GM21619 (cell line): ENCODE measurements at regions not wholly inside any gene's neighbourhood (a gene's known extent, or its start where the extent isn't known, plus 50 kb on each side); places are given as distances from the start of the nearest gene placed in this dataset.
"Not testable (repeated sequence)": the region's sequence is repeated elsewhere in the genome, so short reads cannot be mapped to it uniquely, and the experiment has no call there.

Source experiments
- ATAC-seq: cut with Tn5 transposase; IDR thresholded peaks from one replicate; pipeline ENCODE4 v1.9.1; 2021; ENCODE audit not compliant: unreplicated experiment

- ATAC-seq: no peak
Measured at GRCh38 chr5:131005963-131006684, 158.9 kb downstream of the HINT1 start.

GRCh38 chr5:131001507-131001906 lies 163.5 kb downstream of the HINT1 start:
- ATAC-seq: no peak

- ATAC-seq: no peak
Measured at GRCh38 chr5:131000289-131000688, 164.8 kb downstream of the HINT1 start.

- ATAC-seq: not testable (repeated sequence)
Measured at GRCh38 chr5:130996720-130997119, 168.3 kb downstream of the HINT1 start.

GRCh38 chr5:130995851-130996250 lies 169.2 kb downstream of the HINT1 start:
- no peak for ATAC-seq

GRCh38 chr5:130995254-130995515 lies 169.9 kb downstream of the HINT1 start:
- no peak for ATAC-seq

GRCh38 chr5:130994496-130995253 lies 170.4 kb downstream of the HINT1 start:
- no peak for ATAC-seq

- ATAC-seq: no peak
Measured at GRCh38 chr5:130992621-130993020, 172.4 kb downstream of the HINT1 start.

- no peak for ATAC-seq
Measured at GRCh38 chr5:130992095-130992494, 173.0 kb downstream of the HINT1 start.

- no peak for ATAC-seq
Measured at GRCh38 chr5:130985776-130986175, 179.3 kb downstream of the HINT1 start.

GRCh38 chr5:130981663-130982062 lies 183.4 kb downstream of the HINT1 start:
- ATAC-seq: no peak

- ATAC-seq: no peak
Measured at GRCh38 chr5:130978475-130978874, 186.6 kb downstream of the HINT1 start.

- ATAC-seq: no peak
Measured at GRCh38 chr5:130976493-130976892, 188.6 kb downstream of the HINT1 start.

GRCh38 chr5:130975847-130976246 lies 189.2 kb downstream of the HINT1 start:
- no peak for ATAC-seq

GRCh38 chr5:130975299-130975698 lies 189.8 kb downstream of the HINT1 start:
- ATAC-seq: no peak

- ATAC-seq: no peak
Measured at GRCh38 chr5:130974021-130974683, 190.9 kb downstream of the HINT1 start.

- no peak for ATAC-seq
Measured at GRCh38 chr5:130966990-130967525, 198.0 kb downstream of the HINT1 start.

- ATAC-seq: no peak
Measured at GRCh38 chr5:130965920-130966319, 199.1 kb downstream of the HINT1 start.

- ATAC-seq: no peak
Measured at GRCh38 chr5:130965360-130965759, 199.7 kb downstream of the HINT1 start.

GRCh38 chr5:130964231-130965202 lies 200.5 kb downstream of the HINT1 start:
- ATAC-seq: no peak

GRCh38 chr5:130963798-130964197 lies 201.3 kb downstream of the HINT1 start:
- no peak for ATAC-seq
